GM21381 (cell line): ENCODE measurements at regions not wholly inside any gene's neighbourhood (a gene's known extent, or its start where the extent isn't known, plus 50 kb on each side); places are given as distances from the start of the nearest gene placed in this dataset.
"Not testable (repeated sequence)": the region's sequence is repeated elsewhere in the genome, so short reads cannot be mapped to it uniquely, and the experiment has no call there.

Source experiments
- ATAC-seq: cut with Tn5 transposase; IDR thresholded peaks from one replicate; pipeline ENCODE4 v1.9.1; 2021; ENCODE audit warnings: mild to moderate bottlenecking, moderate library complexity; ENCODE audit not compliant: unreplicated experiment

DNA sequence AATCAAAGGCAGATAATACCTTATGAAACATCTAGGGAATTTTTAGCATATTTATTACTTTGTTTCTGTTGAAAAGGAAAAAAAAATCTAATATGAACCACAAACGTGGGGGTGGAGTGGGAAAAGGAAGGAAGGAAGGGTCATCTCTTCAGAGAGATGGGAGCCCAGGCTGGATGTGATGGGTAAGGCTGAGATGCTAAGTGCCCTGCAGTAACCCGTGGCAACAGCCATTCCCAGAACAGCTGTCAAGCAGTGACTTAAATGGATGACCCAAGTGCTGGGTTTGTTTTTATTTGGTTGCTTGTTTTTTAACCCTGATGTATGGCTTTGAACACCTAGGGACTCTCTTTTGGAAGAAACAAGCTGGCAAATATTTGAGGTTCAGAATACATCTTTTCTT is 50.7 kb upstream of the KLF7 start:
- no peak for ATAC-seq

DNA sequence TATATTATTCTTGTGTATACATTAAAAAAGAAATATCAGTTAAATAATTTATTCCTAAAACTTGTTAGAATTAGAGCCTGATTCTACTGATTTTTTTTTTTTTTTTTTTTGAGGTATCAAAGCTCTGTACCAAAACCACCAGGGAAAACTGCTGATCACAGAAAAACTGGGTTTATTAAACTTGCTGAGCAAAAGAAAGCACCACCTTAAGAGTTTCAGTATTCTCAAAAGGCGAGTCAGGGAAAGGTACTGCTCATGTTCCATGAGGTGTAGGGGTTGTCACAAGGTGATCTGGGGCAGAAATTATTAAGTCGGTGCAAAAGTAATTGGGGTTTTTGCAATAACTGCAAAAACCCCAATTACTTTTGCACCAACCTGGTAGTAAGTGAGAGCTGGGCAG is 51.7 kb upstream of the KLF7 start:
- ATAC-seq = no peak

DNA sequence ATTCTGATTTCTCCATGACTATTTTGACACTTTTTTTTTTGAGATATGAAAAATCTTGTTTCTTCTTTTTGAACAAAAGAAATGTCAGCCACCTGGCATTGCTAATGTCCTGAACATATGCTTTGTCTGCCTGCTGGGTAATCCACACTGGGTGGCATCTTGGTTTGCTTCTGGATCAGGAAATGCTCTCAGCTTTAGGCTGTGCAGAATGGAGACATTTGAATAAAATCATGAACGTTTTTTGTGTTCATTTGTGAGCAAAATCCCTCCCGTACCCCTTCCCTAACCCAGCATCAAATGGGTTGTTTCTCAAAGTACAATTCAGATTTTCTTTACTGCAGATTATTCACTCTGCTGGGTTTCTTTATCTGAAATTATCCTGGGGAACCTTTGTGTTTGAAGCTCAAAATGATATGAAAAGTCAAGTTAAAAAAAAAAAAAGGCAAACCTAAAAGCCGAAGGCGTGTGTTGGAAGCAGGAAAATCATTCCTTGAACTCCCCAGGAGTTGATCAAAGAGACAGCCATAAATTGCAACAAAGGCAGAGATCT is 53.4 kb upstream of the KLF7 start:
- no peak for ATAC-seq

DNA sequence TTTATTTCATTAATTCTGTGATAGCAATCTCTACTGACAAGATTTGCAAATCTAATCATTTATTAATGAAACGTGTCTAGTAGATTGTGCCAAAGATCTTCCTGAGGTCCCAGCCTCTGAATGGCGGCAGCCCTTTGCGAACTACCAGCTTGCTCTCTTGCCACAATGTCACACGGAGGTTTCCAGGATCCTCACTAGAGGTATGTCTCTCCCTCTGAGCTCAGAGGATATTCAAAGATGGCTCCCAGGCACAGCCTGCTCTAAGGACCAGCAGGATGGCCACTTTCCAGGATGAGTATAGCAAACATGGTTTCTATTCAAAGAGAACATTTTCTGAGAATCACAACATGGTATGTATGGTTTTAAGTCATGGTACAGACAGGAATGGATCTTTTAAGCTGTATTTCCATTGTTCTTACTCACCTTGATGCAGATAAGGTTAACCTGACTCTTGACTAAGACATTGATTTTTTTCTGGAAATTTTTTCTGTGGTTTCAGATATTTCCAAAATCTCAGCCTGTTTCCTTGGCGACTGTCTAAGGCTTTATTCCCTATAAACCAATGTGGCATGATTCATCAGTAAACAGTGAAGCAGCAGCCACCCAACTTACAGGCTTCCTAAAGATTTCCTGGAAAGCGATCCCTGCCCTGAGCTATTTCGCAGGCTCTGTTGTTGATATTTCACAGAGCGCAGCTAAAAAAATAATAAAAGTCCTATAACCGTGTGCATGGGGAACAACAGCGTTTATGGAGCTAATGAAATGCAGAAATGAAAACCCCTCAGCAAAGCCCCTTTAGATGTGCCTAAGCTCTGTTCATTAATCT is 54.1 kb upstream of the KLF7 start:
- ATAC-seq = no peak

DNA sequence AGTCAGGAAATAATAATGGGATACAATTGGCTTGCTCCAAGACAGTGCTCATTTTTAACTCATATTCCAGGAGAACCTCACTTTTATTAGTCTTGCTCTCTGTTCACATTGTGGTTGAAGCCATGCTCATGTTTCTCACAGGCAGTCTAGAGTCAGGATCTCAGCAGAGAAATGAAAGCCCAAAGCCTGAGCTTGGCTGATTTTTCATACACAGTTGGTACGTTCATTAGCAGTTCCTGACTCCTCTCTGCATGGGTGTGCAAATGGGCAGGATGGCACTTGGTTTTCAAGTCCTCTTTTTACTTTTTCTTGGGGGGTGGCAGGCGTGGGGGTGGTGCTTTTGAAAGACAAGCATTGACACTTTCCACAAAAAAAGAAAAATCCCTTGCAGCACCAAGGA is 56.0 kb upstream of the KLF7 start:
- no peak for ATAC-seq

DNA sequence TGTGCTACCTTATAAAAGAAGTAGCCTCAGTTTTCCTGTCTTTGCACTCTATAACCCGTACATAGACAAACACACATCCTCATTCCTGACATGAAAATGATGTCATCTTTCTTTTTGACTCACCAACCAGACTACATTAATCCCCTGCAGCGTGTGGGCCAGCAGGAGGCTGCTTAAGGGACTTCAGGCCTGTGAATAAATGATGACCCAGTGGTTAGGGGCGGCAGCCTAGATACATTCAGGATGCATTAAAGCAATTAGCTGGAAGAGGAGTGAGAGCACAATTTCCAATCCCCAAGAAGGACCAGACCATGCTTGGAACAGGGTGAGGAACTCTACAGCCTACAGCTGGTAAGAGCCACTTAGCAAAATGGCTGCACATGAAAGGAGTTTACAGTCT is 57.3 kb upstream of the KLF7 start:
- ATAC-seq = peak; percentile 87

DNA sequence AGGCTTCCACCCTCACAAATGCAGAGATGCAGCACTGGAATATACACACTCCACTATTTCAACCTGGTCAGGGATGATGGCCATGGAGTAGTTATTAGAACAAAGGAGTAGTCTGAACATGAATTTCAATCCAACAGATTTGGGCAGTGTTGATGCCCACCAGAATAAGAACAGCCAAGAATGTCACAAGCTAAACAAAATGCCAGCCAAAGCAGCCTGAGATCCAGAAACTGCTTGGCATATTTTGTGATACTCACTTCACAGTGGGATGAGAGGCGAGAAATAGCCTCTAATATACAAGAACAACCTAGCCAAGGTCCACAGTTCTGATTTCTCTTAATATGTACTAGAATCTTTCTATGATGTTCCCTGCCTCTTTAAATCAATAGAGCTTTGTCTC is 58.6 kb upstream of the KLF7 start:
- ATAC-seq = no peak

DNA sequence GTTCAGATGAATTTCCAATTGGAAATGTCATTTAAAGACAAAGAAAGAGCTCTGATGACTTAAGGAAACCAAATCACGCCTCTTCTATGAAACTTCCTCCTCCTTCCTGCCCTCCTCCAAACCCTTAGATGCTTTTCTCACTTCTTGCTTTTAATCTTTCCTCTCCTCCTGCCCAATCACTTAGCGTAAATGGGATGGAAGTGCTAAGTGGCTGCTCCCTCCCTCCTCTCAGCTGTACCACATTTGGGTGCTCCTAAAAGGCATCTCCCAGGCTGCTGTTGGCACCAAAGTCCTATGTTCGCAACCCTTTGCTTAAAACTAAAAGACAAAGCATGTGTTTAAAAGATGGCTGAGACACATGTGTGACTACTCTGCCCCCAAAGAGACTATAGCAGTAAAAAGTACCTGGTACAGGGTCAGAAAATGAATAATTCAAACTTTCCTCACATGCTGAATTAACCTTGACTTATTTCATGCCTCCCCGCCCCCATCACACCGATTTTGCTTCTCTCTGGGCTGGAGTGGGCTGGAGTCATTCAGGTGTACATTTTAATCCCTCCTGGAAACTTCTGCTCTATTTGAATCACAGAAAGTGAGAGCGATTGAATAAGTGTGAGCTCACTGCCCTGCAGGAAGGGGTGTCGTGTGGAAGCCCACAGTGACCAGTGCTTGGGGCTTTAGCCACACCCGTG is 59.2 kb upstream of the KLF7 start:
- no peak for ATAC-seq

DNA sequence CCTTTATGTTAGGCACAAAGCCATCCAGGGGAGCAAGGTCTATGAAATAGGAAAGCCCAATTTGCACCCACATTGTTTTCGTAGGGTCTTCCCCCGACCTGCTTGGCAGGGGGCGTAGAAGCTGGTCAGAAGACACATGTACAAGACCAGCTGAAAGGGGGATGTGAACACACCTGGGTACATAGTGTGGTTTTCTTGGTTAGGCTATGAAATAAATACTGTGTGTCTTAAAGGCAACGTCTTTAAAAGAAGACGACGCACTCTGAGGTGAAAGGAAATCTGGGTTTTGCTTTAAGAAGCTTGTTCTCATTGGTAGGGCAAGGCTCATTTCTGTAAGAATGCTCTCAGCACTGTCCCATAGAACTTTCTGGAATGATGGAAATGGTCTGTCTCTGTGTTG is 60.0 kb upstream of the KLF7 start:
- ATAC-seq = no peak

DNA sequence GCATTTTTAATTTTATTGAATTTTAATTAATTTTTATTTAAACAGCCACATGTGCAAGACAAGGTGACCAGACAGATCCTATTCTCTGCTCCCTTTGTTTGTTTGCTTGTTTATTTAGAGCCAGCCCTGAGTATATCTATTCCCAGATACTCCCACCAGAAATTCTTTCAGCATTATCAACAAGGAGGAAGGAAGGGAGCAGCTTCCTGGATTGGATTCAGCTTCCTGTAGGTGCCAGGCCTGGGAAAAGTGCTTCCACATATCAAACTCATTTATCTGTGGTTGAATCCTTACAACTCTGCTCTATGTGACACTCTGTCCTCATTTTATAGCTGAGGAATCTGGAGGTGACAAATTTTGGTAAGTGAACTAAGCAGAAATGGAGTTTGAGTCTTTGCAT is 60.5 kb upstream of the KLF7 start:
- ATAC-seq = no peak

DNA sequence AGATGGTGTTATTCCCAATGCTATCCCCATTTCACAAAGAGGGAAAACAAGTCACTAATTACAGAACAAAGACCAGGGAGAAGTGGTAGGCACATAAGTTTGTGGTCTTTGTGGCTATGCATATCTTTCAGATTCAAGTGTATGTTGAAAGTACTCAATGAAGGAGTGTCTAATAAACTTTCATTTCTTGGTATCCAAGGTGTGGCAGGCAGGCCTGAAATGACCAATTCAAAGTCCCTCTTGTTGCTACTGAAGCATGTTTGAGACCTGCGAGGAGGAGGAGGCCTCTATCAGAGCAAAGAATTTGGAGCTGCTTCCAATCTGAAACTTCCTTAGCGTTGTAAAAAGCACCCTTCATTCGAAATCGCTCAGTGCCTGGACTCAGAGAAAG is 60.9 kb upstream of the KLF7 start:
- ATAC-seq = no peak

DNA sequence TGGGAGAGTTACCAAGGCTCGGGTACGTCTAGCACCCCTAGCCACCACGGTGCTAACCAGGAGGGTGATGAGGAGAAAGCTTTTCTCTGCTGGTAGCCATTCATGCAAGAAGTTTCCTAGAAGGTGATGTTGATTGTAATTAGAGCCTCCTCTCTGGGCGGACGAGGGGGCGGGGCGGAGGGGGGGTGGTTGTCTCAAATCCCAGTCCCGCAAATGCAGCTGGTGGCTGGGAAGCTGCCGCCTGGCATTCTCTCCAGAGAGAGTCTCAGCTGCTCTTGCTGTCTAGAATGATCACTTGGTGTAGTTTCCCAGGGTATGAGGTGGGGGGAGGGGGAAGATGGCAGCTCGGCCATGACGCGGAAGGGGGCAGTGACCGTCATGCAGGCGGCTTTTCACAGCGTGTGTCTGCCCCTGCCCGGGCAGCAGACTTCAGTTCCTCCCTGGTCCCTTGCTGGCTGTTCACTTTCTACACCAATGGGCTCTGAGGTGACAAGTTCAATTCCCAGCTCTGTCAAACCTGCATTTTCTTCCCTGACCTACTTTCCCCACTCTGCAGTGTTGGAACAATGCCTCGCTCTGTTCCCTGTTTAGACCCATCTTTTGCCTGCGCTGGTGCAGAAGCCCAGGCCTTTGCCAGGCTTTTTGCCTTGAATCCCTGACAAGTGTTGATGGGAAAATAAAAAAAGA is 61.5 kb upstream of the KLF7 start:
- no peak for ATAC-seq

DNA sequence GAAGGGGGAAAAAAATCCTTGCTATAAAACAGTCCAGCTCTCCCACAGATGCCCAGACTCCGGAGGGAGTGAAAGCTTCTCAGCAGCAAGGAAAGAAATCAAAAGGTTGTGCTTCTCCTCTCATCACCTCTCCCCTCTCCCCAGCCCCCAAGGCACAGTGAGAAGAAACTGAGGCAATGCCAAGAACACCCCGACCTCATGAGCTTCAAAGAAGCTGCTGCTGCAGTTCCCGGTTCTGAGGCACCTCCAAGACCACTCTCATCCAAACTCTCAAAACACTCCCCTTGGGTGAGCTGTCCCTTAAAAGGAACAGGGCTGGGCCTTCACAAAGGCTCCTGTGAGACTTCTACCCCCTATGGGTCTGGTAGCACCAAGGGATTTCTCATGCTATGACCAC is 62.0 kb upstream of the KLF7 start:
- no peak for ATAC-seq

DNA sequence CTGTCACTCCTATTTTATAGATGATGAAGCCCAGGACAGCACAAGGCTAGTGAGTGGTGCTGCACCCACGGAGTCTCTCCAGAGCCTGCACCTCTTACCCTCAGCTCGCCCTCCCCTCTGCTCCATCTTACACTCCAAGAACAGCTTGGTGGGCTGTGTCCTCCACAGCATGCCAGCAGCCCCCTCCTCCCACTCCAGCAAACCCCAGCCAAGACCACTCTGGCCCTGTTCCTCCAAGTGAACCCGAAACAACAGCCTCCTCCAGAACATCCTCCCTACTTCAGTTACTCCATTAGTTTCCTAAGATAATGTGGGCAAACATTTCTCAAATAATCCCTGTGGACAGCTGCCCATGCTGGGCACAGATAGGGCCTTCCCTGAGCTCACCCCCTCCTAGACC is 62.7 kb upstream of the KLF7 start:
- ATAC-seq = no peak

DNA sequence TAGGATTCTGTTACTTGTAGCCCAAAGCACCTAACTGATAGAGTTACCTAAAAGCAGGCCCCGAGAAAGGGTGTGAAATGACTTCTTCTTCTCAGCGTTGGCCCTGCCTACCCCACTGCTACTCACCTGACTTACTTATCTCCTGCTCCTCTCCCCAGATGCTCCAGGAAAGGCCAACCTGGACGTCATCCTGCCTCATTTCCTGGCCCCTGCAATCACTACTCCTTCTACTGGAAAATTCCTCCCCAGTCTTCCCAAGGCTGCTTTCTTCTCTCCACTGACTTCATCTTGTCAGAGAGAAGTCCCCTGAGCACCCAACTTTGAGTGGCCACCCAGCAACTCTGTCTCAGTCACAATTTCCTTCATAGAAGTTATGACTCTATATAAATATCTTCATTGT is 63.4 kb upstream of the KLF7 start:
- no peak for ATAC-seq

DNA sequence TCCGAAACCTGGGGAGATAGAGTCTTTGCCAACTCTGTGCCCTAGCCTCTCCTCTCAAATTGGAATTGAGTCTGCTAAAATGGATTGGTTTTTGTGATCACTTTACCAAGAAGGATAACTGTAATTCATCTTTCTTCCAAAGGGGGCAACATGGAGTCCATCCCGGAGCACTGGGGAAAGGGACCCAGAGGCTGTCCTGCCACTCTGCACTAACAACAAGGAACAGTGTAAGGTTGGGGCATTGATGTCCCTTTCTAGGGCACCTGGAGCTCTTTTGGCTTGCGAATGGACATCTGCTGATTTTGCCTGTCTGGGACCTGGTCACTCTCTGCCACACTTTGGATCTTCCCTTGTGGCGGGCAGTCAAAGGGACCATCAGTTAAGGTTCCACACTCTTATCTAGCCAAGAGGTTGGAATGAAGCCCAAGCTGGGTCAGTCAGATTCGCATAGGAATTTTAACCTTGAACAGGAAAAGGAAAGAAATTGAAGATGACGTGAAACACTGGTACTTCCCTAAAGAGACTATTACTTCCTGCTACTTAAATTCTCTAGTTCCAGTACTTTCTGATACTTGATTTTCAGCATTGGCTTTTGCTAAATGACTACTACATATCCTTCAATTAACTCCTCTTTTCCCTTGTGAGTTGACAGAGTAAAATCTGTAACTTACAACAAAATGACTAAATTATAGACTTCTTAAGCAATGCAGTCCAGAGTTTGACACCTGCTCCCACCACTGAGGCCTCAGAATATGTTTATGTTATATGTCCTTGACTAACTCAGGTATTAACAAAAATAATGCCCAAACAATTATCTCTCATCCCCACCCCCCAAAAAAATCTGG is 64.7 kb upstream of the KLF7 start:
- ATAC-seq = no peak

DNA sequence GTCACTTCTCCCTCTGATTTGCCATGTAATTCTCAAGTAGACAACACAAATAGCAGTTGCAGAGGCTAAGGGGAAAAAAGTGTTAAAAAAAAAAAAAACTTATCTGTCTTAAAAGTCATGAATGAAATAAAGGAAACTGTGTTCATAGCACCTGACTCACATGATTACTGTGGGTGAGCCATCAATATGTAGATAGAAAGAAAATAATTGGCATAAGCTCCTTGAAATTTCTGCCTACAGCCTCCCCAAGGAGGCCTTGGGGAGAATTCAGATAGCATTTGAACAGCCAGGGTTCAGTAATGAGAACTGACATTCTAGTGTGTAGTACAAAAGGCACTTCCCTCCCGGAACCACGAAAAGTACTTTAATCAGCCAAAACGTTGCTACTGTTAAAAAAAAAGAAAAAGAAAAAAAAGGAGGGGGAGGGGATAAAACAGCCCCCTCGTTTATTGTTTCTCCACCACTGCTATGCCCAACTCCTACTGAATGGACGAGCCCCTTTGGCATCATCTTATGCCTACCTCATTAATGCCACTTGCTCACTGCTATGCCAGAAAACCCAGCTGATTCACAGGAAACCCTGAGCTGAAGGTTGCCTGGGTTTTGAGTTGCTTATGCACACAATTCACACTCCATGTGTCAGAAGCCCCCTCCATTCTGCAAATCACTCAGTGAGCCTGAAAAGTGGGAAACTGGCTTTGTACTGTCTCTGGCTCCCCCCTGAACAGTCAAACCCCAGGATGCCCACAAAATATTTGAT is 65.5 kb upstream of the KLF7 start:
- no peak for ATAC-seq

DNA sequence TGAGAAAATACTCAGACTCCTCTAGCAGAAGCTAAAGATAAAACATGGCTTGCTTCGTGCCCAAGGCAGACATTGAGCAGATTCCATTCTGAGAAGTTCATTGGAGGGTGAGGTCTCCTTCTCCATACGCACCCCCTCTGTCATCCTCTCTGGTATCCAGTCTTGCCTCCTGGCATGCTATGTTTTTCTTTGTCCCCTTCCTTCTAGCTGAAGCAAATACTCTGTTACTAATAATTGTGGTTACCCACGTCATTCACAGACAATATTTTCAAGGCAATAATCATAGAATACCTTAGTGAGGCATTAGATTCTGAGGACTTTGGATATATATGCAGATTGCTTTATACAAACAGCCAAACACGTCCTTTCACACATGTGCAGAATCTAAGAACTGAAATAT is 66.2 kb upstream of the KLF7 start:
- ATAC-seq = no peak

DNA sequence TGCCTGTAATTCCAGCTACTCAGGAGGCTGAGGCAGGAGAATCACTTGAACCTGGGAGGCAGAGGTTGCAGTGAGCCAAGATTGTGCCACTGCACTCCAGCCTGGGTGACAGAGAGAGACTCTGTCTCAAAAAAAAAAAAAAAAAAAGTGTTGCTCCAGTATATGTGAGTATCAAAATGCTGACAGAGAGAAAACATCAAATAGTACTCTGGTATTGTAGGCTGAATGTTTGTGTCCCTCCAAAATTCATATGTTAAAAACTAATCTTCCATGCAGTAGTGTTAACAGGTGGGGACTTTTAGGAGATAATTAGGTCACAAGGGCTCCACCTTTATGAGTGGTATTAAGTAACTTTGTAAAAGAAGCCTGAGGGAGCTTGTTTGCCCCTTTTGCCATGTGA is 67.4 kb upstream of the KLF7 start:
- not testable (repeated sequence) for ATAC-seq

DNA sequence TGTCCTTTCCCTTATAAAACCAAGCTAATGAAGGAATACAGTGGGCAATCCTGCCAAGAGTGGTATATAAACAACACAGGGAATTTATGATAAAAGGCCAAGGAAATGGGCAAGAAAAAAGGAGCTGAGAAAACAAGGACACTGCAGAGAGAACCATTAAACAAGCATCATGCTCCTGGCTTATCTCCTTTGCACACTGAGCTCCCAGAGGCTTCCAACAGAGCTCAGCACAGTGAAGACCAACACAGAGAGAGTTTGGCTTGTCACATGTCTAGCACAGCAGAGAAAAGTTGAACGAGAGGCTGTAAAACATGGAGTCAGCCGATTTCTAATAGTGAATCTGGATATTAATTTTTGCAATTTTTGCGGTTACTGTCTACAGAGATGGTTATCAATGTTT is 68.0 kb upstream of the KLF7 start:
- no peak for ATAC-seq
